ENCODE measurements at regions not wholly inside any gene's neighbourhood (a gene's known extent, or its start where the extent isn't known, plus 50 kb on each side); places are given as distances from the start of the nearest gene placed in this dataset.

DNA sequence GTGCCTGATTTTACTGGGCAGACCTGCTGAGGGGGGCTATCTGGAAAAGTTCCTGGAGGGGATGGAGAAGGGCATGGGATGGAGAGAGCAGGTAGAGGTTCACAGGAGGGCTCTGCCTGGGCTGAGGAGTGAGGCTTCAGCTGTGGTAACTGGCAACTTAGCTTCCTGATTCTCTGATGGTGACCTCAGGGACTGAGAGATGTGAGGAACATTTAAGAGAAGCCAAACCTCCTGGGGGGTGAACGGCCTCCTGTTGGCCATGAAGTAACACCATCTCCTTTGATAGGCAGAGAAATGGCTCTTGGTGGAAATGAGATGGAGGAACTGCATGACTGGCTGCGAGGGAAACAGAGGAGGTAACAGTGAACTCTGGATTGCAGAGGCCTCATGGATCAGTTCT is 97.3 kb upstream of the ROPN1 start:
- no peak overlapping the region for H3K27ac ChIP-seq
- no peak for DNase-seq (ENCODE audit: low read depth, low spot score)

DNA sequence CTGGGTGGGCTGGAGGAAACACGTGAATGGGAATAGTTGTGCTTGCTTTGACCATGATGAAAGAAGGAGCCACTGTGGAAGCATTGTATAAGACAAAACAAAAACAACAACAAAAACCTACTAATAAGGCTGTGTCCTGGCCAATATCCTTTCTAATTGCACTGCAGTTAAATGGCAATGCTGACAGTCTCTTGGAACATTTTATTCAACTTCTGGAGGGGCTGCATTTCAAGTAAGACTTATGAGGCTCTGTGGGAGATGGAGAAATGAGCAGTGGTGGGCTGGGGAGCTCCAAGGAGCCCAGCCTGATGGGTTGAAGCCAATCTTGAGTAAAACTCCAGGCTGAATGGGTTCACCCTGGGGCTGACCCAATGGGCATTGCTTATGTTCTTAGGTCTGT is 99.8 kb upstream of the ROPN1 start:
- DNase-seq (ENCODE audit: low read depth, low spot score), result no peak

DNA sequence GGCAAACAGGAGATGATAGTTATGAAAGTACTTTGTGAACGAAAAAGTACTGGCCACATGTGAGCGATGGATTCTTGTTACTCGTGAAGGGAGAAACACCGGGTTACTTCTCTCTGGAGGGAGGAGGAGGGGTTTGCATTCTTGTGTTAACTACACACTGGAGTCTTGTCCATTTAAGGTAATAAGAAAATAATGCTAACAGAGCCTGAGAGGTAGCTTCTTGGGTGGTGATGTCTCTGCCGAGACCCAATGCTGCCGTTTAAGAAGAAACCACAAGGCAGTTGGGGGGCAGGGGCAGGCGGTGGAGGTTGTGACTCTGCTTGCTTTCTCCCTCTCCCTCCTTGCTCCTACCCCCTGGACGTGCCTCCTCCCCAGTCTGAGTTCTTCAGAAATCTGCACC is 100.9 kb upstream of the ROPN1 start:
- no peak overlapping the region for H3K27ac ChIP-seq
- DNase-seq (ENCODE audit: low read depth, low spot score), result no peak

More for the DNA sequence above, 99.8 kb upstream of the ROPN1 start:
- H3K27ac ChIP-seq, result no peak overlapping the region

DNA sequence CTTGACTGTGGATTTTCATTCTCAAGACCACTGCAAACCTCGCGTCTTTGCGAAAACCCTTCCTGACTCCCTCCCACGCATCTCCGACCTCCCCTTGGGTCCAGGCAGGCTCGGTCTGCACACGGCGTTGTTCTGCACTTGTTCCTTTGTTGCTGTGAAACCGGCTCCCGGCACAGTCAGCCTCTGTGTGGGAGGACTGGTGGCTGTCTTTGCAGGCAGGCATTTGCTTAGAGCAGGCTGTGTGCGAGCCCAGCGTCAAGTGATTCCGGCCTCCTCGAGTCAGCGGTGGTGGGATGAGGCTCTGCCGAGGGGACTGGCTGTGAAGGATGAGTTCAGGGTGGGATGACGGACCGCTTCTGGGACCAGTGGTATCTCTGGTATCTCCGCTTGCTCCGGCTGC is 102.6 kb upstream of the ROPN1 start:
- no peak overlapping the region for H3K27ac ChIP-seq
- no peak for DNase-seq (ENCODE audit: low read depth, low spot score)

DNA sequence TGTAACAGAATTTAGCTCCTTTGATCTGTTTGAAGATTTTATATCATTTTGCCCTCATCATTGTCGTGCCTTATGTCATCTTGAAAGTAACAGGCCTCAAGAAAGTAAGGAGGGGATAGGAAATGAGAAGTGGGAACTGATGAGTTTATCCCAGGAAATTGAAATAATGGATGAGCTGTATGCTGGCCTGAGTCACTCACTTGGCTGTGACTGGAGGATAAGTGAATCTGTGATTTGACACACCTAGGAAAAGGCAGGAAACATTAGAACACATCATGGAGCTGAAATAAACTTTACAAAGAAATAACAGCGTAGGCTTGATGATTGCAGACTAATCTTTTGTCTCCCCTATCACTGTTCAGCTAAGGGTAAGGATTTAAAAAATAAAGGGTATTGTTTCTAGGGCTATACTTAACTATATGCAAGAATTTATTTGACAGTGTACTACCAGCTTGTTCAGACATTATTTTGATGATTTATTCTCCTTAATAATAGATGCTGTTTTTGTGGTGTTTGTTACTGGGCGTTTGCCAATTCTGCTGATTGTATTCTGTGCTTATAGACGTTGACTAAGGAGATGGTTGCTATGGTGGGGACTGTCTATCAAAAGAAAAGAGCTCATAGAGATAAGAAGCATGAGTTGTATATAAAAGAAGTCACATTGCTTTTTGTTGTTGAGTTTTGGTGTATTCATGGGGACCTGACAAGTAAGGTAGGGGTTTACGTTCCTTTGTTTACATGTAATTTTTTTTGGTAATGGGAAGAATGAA is 105.6 kb upstream of the ROPN1 start:
- DNase-seq (ENCODE audit: low read depth, low spot score), result no peak
- H3K27ac ChIP-seq, result no peak overlapping the region

DNA sequence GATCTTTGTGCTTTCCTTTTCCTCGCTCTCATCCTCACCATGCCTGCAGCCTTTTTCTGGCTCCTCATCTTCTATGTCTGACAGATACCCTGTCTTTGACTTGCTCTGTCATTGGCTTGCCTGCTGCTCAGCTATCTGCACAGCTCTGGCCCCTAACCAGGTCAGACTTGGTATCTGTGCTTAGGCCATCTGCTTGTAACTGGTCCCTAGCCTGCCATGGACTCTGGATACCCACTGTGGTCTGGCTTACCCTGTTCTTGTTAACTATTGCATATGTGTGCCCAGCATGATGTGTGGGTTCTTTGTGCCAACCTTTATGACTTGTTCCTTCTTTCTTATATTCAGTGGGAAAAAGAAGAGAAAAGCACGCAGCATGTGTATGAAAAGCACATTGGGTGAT is 109.7 kb upstream of the ROPN1 start:
- no peak overlapping the region for H3K27ac ChIP-seq
- no peak for DNase-seq (ENCODE audit: low read depth, low spot score)

DNA sequence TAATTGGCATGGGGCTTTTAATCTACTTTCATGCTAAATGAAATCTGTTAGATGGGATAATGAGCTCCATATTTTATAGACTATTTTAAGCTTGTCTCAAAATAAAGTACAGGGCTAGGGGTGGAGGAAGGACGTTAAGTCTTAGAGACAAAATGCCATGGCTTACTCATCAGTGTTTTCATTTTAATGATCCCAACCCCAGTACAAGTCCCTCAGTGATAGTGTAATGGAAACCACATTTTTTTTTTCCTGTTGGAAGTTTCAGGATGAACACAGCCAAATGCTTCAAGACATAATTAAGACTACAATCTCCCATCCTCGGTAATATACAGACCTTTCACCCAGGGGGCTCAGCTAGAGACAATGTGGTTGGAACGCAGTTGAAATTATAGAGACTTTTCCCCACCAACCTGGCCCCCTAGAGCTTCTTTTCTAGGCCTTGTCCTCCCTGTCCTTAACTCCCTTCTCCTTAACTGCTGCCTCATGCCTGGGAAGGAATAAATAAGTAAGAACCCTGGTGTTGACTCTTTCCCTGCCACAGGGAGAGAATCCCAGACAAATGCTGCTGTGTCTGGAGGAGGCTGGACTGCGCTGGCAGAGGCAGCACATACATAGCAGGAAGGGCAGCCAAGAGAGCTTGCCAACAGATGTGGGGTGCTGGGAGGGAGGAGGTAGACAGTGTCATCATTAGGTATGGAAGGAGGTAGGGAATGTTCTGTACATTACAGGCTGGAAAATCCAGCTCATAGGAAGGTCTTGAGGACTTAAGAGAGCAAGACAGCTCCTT is 115.4 kb upstream of the ROPN1 start:
- no peak for DNase-seq (ENCODE audit: low read depth, low spot score)
- H3K27ac ChIP-seq, result no peak overlapping the region

DNA sequence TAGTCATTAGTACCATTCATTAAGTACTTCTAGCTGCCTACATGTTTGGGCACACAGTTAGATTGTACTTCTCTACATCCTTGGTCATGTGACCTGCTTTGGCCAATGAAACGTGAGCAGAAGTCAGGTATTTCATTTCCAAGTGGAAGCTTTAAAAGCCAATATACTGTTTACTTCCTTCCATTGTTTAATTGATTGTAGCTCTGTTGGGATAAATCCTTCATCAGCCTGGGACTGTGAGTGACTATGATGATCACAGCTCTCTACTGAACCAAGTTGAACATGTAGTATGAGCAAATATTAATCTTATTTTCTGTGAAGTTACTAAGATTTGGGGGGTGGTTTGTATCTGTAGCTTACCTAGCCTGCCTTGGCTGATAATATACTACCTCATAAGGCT is 116.5 kb upstream of the ROPN1 start:
- no peak for DNase-seq (ENCODE audit: low read depth, low spot score)
- no peak overlapping the region for H3K27ac ChIP-seq

DNA sequence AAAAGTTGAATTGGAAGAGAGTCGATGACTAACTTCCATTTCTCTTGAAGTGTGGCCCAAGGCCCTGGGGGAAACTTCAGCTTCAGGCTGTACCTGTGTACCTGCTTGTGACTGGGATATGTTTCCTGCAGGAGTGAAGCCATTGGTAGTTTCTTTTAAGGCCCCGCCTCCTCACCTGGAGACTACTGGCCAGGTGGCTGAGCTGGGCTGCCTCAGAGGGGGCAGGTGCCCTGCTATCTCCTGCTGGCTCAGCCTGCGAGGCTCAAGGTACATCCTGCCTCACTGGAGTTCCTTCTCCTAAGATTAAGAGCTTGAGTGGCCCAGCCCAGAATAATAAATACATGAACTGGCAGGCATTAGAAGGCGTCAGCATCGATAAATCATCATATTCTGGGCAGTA is 121.6 kb upstream of the ROPN1 start:
- DNase-seq (ENCODE audit: low read depth, low spot score), result no peak

DNA sequence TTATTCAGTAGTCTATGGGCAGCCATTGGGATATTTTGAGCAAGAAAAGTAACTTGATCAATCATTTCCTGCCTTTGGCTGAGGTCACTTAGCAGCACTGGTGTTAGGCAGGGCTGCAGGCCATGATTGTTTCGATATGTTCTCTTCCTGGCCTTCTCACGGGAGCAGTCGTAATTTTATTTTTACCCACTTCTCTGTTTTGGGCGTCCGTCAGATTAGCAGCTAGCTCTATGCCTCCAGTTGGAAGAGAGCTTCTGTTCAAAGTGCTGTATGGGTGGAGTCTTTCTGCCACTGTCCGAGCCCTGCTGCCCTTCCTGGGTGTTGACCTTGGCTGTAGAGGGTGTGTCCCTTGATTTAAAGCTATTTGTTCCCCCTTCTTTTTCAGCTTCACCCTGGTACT is 123.4 kb upstream of the ROPN1 start:
- DNase-seq (ENCODE audit: low read depth, low spot score), result no peak
- H3K27ac ChIP-seq, result no peak overlapping the region

More for the DNA sequence above, 121.6 kb upstream of the ROPN1 start:
- no peak overlapping the region for H3K27ac ChIP-seq

DNA sequence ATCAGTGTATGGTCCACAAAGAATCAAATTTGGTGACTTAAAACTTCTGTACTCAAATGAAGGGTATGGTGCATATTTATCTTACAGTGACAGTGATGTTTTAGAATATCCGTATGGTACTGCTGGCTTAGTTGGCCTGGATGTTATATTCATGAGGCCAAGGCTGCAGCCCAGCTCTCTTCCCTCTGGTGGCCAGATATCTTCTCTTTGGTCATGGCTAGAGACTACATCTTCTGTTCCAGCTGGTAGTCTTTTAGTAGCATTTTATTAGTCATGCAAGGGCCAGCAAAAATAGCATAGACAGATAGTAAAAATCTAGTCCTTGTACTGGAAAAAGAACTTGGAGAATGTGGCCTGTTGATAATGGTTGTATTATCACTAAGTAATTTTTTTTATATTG is 124.0 kb upstream of the ROPN1 start:
- H3K27ac ChIP-seq, result no peak overlapping the region
- DNase-seq (ENCODE audit: low read depth, low spot score), result no peak

DNA sequence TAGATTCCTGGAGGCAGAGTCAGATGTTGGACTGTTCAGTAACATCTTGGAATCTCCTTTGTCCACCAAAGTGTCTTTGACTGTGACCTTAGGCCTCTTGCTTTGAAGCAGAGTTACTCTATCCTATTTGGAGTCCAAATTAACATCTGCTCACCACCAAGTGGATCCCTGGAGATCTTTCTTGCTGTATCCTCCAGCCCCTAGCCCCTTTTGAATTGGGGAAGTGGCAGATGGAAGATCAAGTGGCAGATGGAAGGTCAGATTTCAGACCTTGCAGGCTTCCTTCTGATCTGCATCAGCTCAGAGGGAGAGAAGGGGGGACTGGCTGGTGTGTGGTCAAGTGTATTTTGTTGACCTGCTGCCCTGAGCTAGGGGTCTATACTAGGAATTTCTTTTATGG is 125.0 kb upstream of the ROPN1 start:
- H3K27ac ChIP-seq, result no peak overlapping the region
- DNase-seq (ENCODE audit: low read depth, low spot score), result no peak

DNA sequence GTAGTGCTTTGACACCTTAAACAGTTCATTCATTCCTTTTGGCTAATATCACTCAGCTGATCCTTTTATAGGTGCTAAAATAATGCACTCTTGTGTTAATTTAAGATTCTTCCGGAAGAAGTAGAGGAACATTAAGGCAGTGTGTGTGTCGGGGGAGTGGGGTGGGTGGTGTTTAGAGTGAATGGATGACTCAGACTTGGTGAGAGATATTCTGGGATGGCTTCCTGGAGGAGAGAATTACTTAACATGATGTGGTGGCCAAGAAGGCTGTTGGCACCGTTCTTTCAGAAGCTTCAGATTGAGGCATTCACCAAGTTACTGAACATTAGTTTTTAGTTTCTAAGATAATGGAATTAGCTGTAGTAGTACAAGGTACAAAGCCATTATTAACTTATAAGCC is 125.6 kb upstream of the ROPN1 start:
- DNase-seq (ENCODE audit: low read depth, low spot score), result no peak
- no peak overlapping the region for H3K27ac ChIP-seq

DNA sequence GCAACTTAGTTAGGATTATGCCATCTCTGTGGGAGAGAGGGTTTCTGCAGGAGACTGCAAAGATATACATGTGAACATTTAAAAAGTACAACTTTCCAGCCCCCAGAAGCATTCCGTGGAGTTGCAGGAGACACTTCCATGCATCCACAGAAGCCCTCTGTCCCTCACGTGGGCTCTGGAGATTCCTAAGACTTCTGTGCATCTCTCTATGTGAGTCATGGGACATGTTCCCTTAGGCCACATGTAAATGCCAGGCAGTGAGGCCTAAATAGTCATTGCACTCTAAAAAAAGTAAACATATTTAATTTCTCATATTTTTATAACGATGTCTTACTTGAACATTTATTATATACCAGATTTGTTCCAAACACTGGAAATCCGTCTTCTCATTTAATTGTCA is 126.5 kb upstream of the ROPN1 start:
- no peak for DNase-seq (ENCODE audit: low read depth, low spot score)

DNA sequence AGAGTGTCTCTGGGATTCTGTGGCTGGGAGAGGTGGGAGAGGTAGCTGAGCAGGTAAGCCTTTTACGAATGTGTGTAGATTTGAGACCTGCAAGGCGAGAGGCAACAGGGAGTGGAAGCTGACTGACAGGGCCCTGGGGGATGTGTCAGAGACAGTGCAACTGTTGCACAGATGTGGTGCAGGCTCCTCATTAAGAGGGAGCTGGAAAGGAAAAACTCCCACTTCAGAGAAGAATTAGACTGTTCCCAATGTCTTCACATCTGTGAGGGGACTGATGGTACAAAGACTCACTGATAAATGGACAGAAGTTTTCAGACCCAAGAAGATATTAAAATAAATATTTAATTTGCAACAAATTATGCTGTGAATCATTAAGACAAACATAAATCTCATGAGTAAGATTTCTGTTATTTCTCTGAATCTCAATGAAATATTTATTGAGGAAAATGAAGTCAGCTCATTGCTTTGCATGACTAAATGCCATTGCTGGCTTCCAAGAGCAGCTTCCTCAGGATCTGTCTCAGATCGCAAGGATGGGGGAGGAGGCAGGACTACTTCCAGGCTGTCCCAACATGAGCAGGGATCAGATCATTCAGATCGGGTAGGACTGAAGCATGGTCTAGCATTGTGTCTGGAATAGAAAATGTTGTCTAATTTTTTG is 127.3 kb upstream of the ROPN1 start:
- no peak overlapping the region for H3K27ac ChIP-seq
- DNase-seq (ENCODE audit: low read depth, low spot score), result no peak

More for the DNA sequence above, 126.5 kb upstream of the ROPN1 start:
- no peak overlapping the region for H3K27ac ChIP-seq

DNA sequence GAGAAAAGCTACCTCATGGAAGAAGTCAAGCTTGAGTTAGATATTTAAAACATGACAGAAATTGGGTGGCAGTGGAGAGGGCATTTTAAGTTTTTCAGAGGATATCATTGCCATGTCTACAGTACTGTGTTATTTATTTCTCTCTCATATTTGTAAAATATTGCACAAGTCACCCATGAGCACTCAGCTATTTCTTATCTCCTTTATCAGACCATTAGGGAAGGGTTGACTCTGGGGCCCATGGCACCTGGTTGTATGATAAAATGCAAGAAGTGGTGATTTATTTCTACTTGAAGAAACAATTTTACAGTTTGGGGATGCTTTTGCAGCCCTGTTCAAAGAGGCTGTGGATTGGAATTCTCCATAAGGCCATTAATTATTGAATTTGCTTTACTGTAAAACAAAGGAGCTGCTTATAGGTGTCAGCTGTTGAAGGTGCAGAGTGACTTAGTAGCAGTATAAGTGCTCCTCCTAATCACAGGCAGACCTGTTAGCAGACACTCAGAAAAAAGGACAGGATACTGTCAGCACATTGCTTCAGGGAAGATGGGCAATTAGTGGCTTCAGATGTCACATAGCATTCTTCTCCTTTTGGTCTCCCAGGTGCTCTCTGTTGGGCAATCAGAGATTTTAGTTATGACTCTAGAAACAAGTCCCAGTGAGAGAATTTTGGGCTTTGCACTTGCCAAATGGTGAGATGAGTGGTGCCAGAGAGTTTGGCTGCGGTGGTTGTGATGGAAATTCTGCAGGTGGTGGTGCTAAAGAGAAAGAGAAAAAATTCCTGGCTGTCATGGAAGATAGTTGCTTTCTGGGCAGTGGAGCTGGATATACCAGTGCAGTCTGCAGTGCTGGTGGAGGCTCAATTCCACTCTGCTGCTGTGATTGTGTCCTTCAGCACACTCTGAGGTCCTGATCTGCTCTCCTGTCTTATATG is 129.7 kb upstream of the ROPN1 start:
- no peak overlapping the region for H3K27ac ChIP-seq
- no peak for DNase-seq (ENCODE audit: low read depth, low spot score)

DNA sequence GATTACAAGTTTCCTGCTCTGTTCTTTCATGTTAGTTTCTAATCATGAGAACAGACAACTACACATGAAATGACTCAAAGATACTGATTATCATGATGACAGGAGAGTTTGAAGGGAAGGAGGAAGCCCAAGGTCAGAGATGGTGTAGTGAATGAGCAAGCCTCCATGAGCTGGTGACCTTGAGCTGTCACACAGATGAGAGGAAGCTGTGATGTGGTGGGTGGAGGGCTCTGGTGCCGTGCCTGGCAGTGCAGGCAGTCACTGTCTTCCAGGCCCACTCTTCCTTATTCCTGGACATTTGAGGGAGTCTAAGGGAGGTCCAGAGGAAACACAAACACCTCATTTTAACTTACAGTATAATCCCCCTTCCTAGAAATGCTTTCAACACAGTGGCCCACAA is 133.4 kb upstream of the ROPN1 start:
- no peak for DNase-seq (ENCODE audit: low read depth, low spot score)
- H3K27ac ChIP-seq, result no peak overlapping the region

DNA sequence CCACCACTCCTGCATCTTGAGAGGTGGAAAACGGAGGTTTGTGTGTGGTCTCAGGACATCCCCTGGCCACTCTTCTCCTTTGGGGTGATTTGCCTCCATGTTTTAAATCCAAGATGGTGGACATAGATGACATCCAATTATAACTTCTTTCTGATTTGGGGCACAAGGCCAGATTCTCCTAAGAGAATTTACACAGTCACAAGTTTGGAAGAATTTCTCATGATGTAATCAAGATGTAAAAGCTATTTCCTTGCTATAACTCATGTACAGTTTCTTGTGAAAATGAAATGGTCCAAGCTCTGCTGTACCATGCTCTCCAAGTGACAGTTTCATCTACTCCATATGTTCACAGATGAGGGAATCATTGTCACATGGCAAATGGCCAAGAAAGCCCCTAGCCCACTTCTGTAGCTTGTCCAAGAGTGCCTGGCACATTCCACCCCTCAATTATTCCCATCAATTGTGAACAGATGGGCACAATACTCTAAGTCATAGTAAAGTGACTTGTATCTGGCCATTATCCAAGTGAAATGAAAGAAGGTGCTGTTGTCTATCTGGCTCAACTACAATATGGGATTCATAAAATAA is 134.6 kb upstream of the ROPN1 start:
- DNase-seq (ENCODE audit: low read depth, low spot score), result no peak
- no peak overlapping the region for H3K27ac ChIP-seq

DNA sequence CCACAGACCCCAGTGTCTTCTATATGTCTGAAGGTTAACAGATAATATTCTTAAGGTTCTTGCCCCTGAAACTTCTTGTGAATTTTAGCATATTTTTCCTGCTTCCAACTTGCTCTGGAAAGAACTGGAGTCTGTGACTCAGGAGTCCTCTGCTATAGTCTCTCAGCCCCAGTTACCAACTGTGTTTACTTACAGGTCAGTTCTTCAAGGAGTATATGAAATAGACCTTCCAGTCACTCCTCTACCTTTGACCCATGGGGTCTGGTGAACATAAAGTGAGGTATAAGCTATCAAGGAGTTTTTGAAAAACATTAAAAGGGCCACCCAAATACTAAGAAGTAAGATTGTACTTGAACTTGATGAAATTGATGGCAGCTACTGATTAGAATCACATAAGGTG is 139.2 kb upstream of the ROPN1 start:
- no peak for DNase-seq (ENCODE audit: low read depth, low spot score)
- H3K27ac ChIP-seq, result no peak overlapping the region

DNA sequence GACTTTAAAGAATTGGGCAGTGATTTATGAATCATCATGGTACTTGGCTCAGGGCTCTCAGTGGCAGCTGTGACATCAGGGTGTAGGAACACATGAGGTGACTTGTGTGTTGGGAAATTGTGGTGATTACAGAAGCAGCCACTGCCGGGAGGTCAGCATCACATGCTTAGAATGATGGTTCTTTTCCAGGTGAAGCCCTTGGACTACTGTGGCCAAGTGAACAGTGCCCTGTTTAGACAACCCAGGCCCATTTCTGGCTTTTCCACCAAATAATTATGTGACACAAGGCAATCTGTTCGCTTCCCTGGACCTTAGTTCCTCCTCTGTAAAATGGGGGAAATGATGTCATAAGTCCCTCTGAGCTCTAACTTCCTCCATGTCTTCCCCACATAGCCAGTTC is 139.7 kb upstream of the ROPN1 start:
- H3K27ac ChIP-seq, result no peak overlapping the region
- no peak for DNase-seq (ENCODE audit: low read depth, low spot score)

Data from epithelial cell of prostate (primary cell).